Tibial nerve (tissue), 4 donors: ENCODE measurements at regions not wholly inside any gene's neighbourhood (a gene's known extent, or its start where the extent isn't known, plus 50 kb on each side); places are given as distances from the start of the nearest gene placed in this dataset.

Source experiments
- DNase-seq, 2 donors: peaks; one replicate each; pipeline ENCODE4 v3.0.0-alpha.2; 2019; ENCODE audit warnings: low spot score in 2 of 2
- H3K27ac ChIP-seq, 4 donors: fragments of 200-600 bp; sonication (generic) in 3 of 4; one replicate each; pipeline ENCODE4 v1.5.1; 2017 to 2019; ENCODE audit warnings: mild to moderate bottlenecking in 1 of 4
- H3K27me3 ChIP-seq, 2 donors: fragments of 200-600 bp; sonication (generic) in 1 of 2; one replicate each; pipeline versions ENCODE4 v1.5.1 to v1.6.0; 2017 to 2019
- H3K36me3 ChIP-seq, 3 donors: fragments of 200-600 bp; sonication (generic); one replicate each; pipeline ENCODE4 v1.5.1; 2018 to 2019
- H3K4me1 ChIP-seq, 4 donors: fragments of 200-600 bp; sonication (generic) in 3 of 4; one replicate each; pipeline ENCODE4 v1.5.1; 2017 to 2019
- H3K4me3 ChIP-seq, 4 donors: fragments of 200-600 bp; sonication (generic) in 3 of 4; one replicate each; pipeline ENCODE4 v1.5.1; 2017 to 2019; ENCODE audit warnings: mild to moderate bottlenecking in 1 of 4, moderate library complexity in 1 of 4
- H3K9me3 ChIP-seq, 4 donors: fragments of 200-600 bp; sonication (generic) in 3 of 4; one replicate each; pipeline ENCODE4 v1.5.1; 2017 to 2019
- CTCF ChIP-seq, 5 experiments: fragments of 200-600 bp in 3 of 5; fragments of 450-650 bp in 2 of 5; sonication (generic) in 3 of 5; IDR thresholded peaks; one replicate each; pipeline ENCODE4 v1.5.1; 2016 to 2019; ENCODE audit warnings: antibody characterized with exemption in 5 of 5, mild to moderate bottlenecking in 3 of 5, moderate library complexity in 2 of 5
- EP300 ChIP-seq, 2 donors: sonication (generic); formaldehyde crosslinking; IDR thresholded peaks; one replicate each; pipeline ENCODE4 v1.6.1; 2017; ENCODE audit warnings: antibody characterized with exemption in 2 of 2, mild to moderate bottlenecking in 1 of 2
- POLR2A ChIP-seq, 2 donors: fragments of 450-650 bp; IDR thresholded peaks; one replicate each; pipeline ENCODE4 v1.6.1; 2017; ENCODE audit warnings: antibody characterized with exemption in 2 of 2, mild to moderate bottlenecking in 2 of 2, moderate library complexity in 2 of 2
- WGBS, 2 donors: methylation state at CpG; one replicate each; pipeline ENCODE4 v1.1.5; 2018; 5-methylcytosine and 5-hydroxymethylcytosine counted together

- Histone ChIP-seq H3K27me3 (no peaks in the 10 kb centered on the region), H3K9me3 (no peaks in the 10 kb centered on the region), H3K27ac (no peak overlapping the region), H3K4me3 (no peak overlapping the region), H3K36me3 (no peaks in the 10 kb centered on the region), H3K4me1 (no peaks in the 10 kb centered on the region)
- no peak for DNase-seq
- no peak for TF ChIP-seq EP300 (IDR thresholded peaks at IDR 0.05)
- no peak for TF ChIP-seq CTCF (IDR thresholded peaks at IDR 0.05)
- TF ChIP-seq POLR2A (IDR thresholded peaks at IDR 0.05) = no peak
- 88 to 91% methylated on average over 2 of the region's 2 CpGs for WGBS, 2 donors
Measured at GRCh38 chr4:132592850-132593249, 556.2 kb upstream of the PCDH10 start.

GRCh38 chr4:132593717-132594400 is 555.2 kb upstream of the PCDH10 start:
- TF ChIP-seq POLR2A (IDR thresholded peaks at IDR 0.05) (no peak), CTCF (IDR thresholded peaks at IDR 0.05) (no peak), EP300 (IDR thresholded peaks at IDR 0.05) (no peak)
- no peaks in the 10 kb centered on the region for H3K4me1 ChIP-seq
- H3K4me3 ChIP-seq = no peak overlapping the region
- H3K27me3 ChIP-seq = no peaks in the 10 kb centered on the region
- H3K9me3 ChIP-seq = no peaks in the 10 kb centered on the region
- DNase-seq = no peak
- no peaks in the 10 kb centered on the region for H3K36me3 ChIP-seq
- no peak overlapping the region for H3K27ac ChIP-seq
- 65 to 73% methylated on average over 4 of the region's 4 CpGs for WGBS, 2 donors

GRCh38 chr4:132596186-132596585 is 552.9 kb upstream of the PCDH10 start:
- 92 to 97% methylated on average over 1 of the region's 1 CpG for WGBS, 2 donors
- no peak for DNase-seq
- Histone ChIP-seq H3K4me1 (no peaks in the 10 kb centered on the region), H3K4me3 (no peak overlapping the region), H3K27me3 (no peaks in the 10 kb centered on the region), H3K9me3 (no peaks in the 10 kb centered on the region), H3K36me3 (no peaks in the 10 kb centered on the region), H3K27ac (no peak overlapping the region)
- TF ChIP-seq EP300 (IDR thresholded peaks at IDR 0.05) (no peak), POLR2A (IDR thresholded peaks at IDR 0.05) (no peak), CTCF (IDR thresholded peaks at IDR 0.05) (no peak)

DNA sequence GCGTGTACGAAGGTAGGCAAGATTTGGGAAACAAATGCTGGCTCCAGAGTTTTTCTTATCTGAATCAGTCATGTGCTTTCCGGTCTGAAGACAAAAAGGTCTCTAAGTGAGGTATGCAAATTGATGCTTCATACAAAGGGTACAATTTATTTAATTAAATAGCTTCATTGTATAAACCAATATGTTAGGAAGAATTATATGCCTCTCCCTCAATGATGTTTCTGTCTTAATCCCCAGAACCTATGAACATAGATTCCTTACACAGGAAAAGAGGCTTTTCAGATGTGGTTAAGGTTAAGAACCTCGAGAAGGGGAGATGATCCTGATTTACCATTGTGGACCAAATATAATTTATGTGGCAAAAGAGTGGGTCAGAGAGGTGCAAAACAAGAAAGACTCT is 543.5 kb upstream of the PCDH10 start:
- Histone ChIP-seq H3K27ac (no peak overlapping the region), H3K9me3 (no peaks in the 10 kb centered on the region), H3K4me3 (no peak overlapping the region), H3K27me3 (no peaks in the 10 kb centered on the region), H3K4me1 (no peaks in the 10 kb centered on the region), H3K36me3 (no peaks in the 10 kb centered on the region)
- 51 to 59% methylated on average over 4 of the region's 4 CpGs for WGBS, 2 donors
- no peak for DNase-seq
- no peak for TF ChIP-seq CTCF (IDR thresholded peaks at IDR 0.05)
- no peak for TF ChIP-seq POLR2A (IDR thresholded peaks at IDR 0.05)
- no peak for TF ChIP-seq EP300 (IDR thresholded peaks at IDR 0.05)

DNA sequence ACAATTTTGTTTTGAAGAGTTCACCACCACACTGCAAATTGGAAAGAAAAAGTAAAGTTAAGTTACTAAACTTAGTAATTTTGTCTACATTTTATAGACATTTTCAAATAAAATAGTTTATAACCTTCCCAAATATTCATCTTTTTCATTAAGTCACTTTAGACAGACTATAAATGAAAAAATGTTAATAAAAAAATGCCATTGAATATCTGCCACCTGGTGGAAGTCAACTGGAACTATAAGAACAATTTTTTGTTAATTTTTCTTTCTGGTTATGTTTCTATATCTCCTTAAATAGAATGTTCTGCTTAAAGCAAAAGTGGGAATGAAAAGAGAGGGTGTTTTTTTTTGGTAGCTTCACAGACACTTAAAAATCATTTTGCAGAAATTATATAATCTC is 534.4 kb upstream of the PCDH10 start:
- peak in 2 of 5 experiments; percentile 17 to 25 for TF ChIP-seq CTCF (IDR thresholded peaks at IDR 0.05)
- no peak for TF ChIP-seq POLR2A (IDR thresholded peaks at IDR 0.05)
- DNase-seq = no peak
- Histone ChIP-seq H3K9me3 (no peaks in the 10 kb centered on the region), H3K27ac (no peak overlapping the region), H3K27me3 (no peaks in the 10 kb centered on the region), H3K36me3 (no peaks in the 10 kb centered on the region), H3K4me1 (no peaks in the 10 kb centered on the region), H3K4me3 (no peak overlapping the region)
